ENCODE measurements at regions not wholly inside any gene's neighbourhood (a gene's known extent, or its start where the extent isn't known, plus 50 kb on each side); places are given as distances from the start of the nearest gene placed in this dataset.

GRCh38 chr1:25068829-25069228 lies 138.8 kb upstream of the RUNX3 start:
- H3K27ac ChIP-seq = no peak overlapping the region
- TF ChIP-seq ZFX (IDR thresholded peaks at IDR 0.05; ENCODE audit: borderline replicate concordance) (no peak), CTCF (IDR thresholded peaks at IDR 0.05) (peak; percentile 23)

- H3K27ac ChIP-seq = no peak overlapping the region
- no peak for TF ChIP-seq ZFX (IDR thresholded peaks at IDR 0.05; ENCODE audit: borderline replicate concordance)
- TF ChIP-seq CTCF (IDR thresholded peaks at IDR 0.05) = no peak
These were observed 138.2 kb upstream of the RUNX3 start for GRCh38 chr1:25068316-25068715.

- no peak overlapping the region for H3K27ac ChIP-seq
- no peak for TF ChIP-seq ZFX (IDR thresholded peaks at IDR 0.05; ENCODE audit: borderline replicate concordance)
- no peak for TF ChIP-seq CTCF (IDR thresholded peaks at IDR 0.05)
These were observed 137.6 kb upstream of the RUNX3 start for GRCh38 chr1:25067518-25068251.

GRCh38 chr1:25066731-25067517 lies 136.8 kb upstream of the RUNX3 start:
- no peak overlapping the region for H3K27ac ChIP-seq
- TF ChIP-seq CTCF (IDR thresholded peaks at IDR 0.05) (no peak), ZFX (IDR thresholded peaks at IDR 0.05; ENCODE audit: borderline replicate concordance) (no peak)

- TF ChIP-seq ZFX (IDR thresholded peaks at IDR 0.05; ENCODE audit: borderline replicate concordance) (no peak), CTCF (IDR thresholded peaks at IDR 0.05) (no peak)
These were observed 136.2 kb upstream of the RUNX3 start for GRCh38 chr1:25066256-25066655.

GRCh38 chr1:25065795-25066238 lies 135.7 kb upstream of the RUNX3 start:
- TF ChIP-seq CTCF (IDR thresholded peaks at IDR 0.05) = no peak
- no peak for TF ChIP-seq ZFX (IDR thresholded peaks at IDR 0.05; ENCODE audit: borderline replicate concordance)
- H3K27ac ChIP-seq = no peak overlapping the region

More at GRCh38 chr1:25066256-25066655, 136.2 kb upstream of the RUNX3 start:
- no peak overlapping the region for H3K27ac ChIP-seq

GRCh38 chr1:25065321-25065721 lies 135.2 kb upstream of the RUNX3 start:
- no peak for TF ChIP-seq CTCF (IDR thresholded peaks at IDR 0.05)
- TF ChIP-seq ZFX (IDR thresholded peaks at IDR 0.05; ENCODE audit: borderline replicate concordance) = no peak
- H3K27ac ChIP-seq = no peak overlapping the region
